ENCODE measurements at regions not wholly inside any gene's neighbourhood (a gene's known extent, or its start where the extent isn't known, plus 50 kb on each side); places are given as distances from the start of the nearest gene placed in this dataset.

DNA sequence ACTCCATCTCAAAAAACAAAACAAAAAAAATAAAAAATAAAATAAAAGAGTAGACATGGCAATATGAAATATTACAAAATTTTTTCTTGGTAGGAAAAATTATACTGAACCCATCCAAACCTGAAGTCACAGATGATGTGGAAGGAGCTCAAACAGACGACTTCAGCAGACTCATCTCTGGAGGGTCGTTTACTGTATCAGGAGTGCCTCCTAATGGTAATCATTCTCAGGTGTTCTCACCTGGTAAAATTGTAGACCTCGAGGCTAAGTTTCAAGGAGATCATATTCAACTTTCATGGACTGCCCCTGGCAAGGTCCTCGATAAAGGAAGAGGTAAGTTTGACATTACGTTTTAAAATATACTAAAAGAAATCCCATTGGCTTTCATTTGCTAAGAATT is 54.3 kb upstream of the SH3GLB1 start:
- TF ChIP-seq RAD21 (IDR thresholded peaks at IDR 0.05 in 1 of 2, conservative IDR thresholded peaks at IDR 0.05 in 1 of 2; ENCODE audit: low read depth in 2 of 2, low read length in 2 of 2) (peak; percentile 63 to 70), EZH2 (IDR thresholded peaks at IDR 0.05; ENCODE audit: low read depth, low read length, severe bottlenecking) (no peak), TBP (IDR thresholded peaks at IDR 0.05; ENCODE audit: low read depth, low read length) (no peak), GTF2F1 (IDR thresholded peaks at IDR 0.05; ENCODE audit: borderline replicate concordance, low read depth, low read length) (no peak), POLR2AphosphoS5 (IDR thresholded peaks at IDR 0.05; ENCODE audit: low read depth, low read length) (no peak), EP300 (IDR thresholded peaks at IDR 0.05; ENCODE audit: borderline replicate concordance in 1 of 2, low read depth in 2 of 2, low read length in 2 of 2) (no peak), TAF1 (IDR thresholded peaks at IDR 0.05; ENCODE audit: low read depth, low read length) (no peak), HDAC6 (IDR thresholded peaks at IDR 0.05; ENCODE audit: low read depth, low read length) (no peak), POLR2A (IDR thresholded peaks at IDR 0.05; ENCODE audit: control extremely low read depth in 1 of 2, low read depth in 2 of 2, low read length in 2 of 2) (no peak), YY1 (IDR thresholded peaks at IDR 0.05; ENCODE audit: low read depth, low read length) (no peak), TCF12 (IDR thresholded peaks at IDR 0.05; ENCODE audit: low read depth, low read length) (no peak), PHF8 (conservative IDR thresholded peaks at IDR 0.05; ENCODE audit: low read depth, low read length) (no peak), BCL11A (IDR thresholded peaks at IDR 0.05; ENCODE audit: low read depth in 2 of 2, low read length in 2 of 2) (no peak)
- TF ChIP-seq, protein P1, sequence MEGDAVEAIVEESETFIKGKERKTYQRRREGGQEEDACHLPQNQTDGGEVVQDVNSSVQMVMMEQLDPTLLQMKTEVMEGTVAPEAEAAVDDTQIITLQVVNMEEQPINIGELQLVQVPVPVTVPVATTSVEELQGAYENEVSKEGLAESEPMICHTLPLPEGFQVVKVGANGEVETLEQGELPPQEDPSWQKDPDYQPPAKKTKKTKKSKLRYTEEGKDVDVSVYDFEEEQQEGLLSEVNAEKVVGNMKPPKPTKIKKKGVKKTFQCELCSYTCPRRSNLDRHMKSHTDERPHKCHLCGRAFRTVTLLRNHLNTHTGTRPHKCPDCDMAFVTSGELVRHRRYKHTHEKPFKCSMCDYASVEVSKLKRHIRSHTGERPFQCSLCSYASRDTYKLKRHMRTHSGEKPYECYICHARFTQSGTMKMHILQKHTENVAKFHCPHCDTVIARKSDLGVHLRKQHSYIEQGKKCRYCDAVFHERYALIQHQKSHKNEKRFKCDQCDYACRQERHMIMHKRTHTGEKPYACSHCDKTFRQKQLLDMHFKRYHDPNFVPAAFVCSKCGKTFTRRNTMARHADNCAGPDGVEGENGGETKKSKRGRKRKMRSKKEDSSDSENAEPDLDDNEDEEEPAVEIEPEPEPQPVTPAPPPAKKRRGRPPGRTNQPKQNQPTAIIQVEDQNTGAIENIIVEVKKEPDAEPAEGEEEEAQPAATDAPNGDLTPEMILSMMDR (IDR thresholded peaks at IDR 0.05; ENCODE audit: control extremely low read depth in 1 of 3, insufficient read depth in 1 of 3, low read depth in 1 of 3, low read length in 3 of 3), result peak in 2 of 3 experiments; percentile 28 to 35; a peak in 2 of 4 replicates

All from H1 (cell line).